ENCODE measurements at regions not wholly inside any gene's neighbourhood (a gene's known extent, or its start where the extent isn't known, plus 50 kb on each side); places are given as distances from the start of the nearest gene placed in this dataset.
"Not testable (repeated sequence)": the region's sequence is repeated elsewhere in the genome, so short reads cannot be mapped to it uniquely, and the experiment has no call there.

DNA sequence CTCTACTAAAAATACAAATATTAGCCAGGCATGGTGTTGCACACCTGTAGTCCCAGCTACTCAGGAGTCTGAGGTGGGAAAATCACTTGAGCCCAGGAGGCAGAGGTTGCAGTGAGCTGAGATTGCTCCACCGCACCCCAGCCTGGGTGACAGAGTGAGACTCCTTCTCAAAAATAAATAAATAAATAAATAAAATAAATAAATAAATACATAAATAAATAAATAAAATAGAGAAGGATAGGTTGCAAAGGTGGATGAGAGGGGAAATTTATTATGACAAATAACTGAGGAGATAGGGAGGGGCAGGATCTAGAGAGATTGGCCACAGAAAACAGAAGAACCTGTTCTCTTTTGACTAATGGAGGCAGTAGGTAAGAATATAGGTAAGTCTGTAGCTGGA lies 601.6 kb downstream of the LRRC70 start:
- DNase-seq: not testable (repeated sequence)

DNA sequence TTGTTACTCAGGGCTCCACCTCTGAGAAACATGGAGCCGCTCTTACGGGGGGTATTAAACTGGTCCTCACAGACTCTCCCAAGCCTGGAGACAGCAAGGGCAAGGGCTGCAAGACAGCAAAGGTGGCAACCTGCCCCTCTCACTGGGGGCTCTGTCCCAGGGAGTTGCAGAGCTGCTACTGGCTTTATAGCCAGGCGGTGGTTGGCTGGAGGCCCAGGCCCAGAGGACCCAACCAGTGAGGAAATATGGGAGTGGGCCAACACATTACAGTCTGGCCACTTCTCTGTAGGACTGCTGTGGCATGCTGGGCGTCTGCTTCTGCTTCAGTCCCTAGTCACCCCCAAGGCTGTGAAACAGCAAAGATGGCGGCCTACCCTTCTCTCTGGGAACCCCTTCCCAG lies 597.2 kb downstream of the LRRC70 start:
- DNase-seq: no peak

DNA sequence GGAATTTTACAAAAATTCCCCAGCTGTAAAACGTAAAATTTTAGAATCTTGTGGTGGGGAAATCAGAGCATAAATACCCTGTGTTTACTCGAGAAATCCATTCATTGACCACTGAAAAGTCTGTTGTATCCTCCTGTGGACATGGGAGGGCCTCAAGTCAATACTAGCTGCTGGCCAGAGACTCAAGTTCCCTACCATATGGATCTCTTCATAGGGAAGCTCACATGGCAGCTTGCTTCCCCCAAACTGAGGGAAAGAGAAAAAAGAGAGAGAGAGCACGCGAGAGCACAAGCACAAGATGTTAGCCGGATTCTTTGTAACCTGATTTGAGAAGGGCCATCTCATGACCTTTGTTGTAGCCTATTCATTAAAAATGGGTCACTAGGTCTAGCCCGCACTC lies 591.9 kb downstream of the LRRC70 start:
- no peak for DNase-seq

DNA sequence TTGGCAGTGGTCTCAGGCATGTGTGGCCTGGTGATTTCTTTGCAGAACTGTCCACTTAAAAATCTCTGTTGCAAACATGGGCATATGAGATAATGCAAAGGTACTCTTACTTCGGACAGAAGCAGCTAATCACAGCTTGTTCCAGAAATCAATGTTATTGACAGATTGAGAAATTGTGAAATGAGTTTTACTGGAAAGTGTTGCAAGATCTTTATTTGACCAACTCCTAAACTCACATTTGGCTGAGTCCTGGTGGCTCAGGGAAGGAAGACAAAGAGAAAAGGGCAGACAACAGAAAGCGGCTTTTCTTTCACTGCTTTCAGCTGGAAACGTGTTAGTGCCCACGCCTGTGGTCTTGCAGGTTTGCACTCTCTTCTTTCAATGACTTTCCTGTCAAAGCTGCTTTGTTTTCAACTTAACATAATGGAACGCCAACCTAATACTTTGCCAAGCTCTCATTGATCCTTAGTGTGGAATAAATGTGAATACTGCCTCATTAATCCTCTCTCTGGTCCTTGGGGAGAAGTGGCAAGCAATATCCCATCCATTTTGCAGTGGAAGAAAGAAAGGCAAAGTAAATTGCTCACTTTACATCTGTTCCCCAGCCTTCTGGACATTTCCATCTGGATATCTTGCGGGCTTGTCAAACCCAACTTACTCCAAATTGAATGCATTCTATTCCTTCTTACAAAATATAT lies 586.4 kb downstream of the LRRC70 start:
- DNase-seq: no peak

DNA sequence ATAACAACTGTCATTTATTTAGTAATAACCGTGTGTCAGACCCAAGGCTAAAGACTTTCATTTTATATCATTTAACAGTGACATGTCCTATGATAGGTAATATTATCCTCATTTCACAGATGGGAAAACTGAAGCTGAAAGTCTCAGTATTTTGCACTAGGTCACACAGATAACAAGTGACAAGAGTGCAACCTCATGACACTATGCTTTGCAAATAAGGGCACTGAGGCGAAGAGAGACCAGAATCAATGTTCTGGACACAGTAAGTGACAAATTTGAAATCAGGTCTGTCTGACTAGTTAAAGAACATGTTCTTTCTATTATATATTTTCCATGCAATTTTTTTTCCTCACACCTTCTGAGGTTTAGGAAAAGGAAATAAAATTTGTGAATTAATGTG lies 585.7 kb downstream of the LRRC70 start:
- no peak for DNase-seq

DNA sequence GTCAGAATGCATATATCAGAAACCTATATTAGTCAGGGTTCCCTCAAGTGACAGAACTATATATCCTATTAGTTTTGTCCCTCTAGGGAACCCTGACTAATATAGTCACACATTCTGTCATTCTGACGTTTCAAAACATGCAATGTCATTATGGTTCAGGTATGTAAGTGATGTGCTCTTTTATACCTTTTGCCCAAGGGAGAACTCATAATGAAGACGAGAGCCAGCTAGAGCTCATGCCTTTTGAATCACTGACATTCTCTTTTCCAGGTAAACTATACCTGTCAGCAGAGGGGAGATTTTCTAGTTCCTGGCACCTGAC lies 576.7 kb downstream of the LRRC70 start:
- no peak for DNase-seq

DNA sequence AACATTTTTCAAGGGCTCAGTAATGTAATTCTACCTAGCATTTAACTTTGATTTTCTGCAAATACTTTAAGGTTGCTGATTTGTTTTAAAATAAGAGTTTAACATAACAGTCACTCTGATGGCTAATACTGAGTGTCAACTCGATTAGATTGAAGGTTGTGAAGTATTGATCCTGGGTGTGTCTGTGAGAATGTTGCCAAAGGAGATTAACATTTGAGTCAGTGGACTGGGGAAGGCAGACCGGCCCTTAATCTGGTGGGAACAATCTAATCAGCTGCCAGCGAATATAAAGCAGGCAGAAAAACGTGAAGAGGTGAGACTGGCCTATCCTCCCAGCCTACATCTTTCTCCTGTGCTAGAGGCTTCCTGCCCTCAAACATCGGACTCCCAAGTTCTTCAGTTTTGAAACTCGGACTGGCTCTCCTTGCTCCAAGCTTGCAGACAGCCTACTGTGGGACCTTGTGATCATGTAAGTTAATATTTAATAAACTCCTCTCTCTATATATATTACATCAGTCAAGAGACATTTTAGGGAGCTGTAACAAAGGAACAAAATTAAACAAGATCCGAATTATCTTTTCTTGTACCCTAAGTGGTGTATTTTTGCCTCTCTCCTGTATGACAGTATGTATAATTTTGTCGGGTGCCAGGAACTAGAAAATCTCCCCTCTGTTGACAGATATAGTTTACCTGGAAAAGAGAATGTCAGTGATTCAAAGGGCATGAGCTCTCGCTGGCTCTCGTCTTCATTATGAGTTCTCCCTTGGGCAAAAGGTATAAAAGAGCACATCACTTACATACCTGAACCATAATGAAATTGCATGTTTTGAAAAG lies 576.1 kb downstream of the LRRC70 start:
- DNase-seq: no peak

DNA sequence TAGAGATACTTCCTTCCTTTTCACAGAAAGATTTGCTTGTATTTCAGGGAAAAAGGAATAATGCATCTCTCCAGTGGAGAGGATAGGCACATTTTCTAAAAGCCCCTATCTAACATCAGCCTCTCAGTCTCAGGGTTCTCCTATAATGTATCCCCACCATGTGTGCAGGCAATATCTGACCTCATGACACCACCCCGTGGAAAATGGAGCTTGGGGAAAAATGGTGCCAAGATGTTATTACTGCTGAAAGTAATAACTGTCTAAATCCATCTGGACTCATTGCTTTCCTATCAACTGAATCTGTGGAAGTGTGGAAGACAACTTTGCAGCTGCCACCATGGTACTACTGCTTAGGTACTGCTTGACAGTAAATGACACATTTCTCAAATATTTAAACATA lies 574.3 kb downstream of the LRRC70 start:
- DNase-seq: no peak

DNA sequence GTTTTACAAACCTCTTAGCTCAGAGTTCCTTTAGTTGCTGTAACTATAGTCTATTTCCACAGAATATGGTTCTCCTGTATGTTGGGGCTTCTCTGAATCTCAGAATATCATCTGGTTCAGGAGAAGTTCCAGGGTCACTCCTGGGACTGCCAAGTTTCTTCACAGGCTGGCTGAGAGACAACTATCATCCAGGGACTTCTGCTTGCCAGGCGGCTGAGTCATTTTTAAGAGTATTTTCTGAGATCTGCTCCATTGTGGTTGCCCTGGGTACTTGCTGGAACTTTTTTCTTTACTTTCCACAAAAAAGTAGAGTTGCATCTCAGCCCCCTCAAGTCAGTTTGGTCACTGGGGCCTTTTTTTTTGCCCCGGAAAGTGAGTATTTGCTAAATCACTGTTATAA lies 566.5 kb downstream of the LRRC70 start:
- no peak for DNase-seq

DNA sequence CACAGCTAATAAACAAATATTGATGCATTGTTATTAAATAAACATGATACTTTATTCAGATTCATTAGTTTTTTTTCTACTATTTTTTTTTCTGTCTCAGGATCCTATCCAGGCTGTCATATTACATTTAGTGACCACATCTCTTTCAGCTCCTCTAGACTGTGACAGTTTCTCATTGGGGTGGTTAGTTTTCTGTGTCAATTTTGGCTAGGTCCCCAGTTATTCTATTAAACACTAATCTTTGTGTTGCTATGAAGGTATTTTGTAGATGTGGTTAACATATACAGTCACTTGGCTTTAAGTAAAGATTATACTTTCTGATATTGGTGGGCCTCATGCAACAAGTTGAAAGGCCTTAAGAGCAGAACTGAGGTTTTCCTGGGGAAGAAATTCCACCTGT lies 563.0 kb downstream of the LRRC70 start:
- no peak for DNase-seq

DNA sequence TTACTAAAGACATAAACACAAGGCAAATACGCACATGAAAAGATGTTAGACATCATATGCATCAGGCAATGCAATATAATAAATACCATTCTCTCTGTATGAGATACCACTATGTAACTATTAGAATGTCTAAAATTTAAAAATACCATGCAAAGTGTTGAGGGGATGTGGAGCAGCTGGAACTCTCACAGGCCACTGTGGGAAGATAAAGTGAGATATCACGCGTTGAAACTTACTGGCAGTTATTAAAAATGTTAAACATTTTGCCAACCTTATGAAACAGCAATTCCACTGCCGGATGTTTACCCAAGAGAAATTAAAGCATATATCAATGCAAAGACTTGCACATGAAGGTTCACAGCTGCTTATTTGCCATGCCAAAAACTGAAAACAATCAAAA lies 556.7 kb downstream of the LRRC70 start:
- DNase-seq: no peak

DNA sequence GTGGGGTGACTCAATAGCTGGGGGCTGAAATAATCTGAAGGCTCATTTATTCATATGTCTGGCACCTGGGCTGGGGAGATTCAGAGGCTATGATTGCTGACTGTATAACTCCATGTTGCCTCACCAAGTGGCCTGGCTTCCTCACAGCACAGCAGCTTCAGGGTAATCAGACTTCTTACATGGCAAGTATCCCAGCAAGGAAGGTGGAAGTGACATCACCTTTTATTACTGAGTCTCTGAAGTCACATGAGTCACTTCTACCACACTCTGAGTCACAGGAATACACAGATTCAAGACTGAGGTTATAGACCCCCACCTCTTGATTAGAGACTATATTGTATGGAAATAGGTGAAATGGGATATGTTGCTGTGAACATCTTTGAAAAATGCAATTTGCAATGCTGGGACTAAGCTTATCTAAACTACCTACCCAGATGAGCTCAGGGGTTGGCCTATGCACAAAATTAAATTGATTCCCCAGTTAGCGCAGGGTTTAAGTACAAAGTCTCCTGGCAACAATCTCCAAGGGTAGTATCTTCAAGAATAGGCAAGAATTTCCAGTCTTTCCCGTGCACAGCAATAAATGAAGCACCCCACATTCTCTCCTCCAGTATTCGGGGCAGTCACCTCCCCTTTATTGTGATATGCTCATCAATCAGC lies 553.1 kb downstream of the LRRC70 start:
- no peak for DNase-seq

DNA sequence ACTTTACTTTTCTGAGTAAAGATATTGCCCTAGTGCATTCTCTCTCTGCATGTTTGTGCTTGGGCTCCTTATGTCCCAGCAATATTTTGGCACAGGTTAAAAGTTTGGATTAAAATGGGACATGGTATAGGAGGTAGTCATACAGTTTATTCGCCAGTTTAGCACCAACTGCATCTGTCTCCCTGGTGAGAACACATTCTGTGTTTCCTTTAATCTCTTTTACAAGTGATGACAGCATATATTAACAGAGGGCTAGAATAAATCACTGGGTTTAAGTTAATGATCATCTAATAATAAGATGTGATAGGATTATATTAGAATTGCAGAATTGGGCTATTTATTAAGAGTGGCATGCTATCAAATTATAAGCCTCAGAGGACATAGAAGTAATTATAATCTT lies 550.1 kb downstream of the LRRC70 start:
- DNase-seq: no peak

DNA sequence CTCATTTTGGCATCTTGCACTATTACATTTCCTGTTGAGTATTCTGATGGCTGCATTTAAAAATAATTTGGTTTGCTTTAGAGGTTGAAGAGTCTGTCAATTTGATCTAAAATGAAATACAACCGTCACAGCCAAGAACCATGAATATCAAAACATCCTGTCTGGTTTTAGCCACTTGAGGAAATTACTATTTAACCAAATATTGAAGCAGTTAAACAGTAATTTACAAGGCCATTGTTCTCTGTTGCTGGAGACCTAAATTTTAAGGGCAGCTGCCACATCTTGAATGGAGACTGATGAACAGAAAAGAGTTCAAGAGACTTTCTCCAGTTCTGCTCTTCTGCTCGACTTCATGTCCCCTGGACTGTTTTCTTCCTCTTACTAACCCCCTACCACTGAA lies 549.4 kb downstream of the LRRC70 start:
- DNase-seq: no peak

DNA sequence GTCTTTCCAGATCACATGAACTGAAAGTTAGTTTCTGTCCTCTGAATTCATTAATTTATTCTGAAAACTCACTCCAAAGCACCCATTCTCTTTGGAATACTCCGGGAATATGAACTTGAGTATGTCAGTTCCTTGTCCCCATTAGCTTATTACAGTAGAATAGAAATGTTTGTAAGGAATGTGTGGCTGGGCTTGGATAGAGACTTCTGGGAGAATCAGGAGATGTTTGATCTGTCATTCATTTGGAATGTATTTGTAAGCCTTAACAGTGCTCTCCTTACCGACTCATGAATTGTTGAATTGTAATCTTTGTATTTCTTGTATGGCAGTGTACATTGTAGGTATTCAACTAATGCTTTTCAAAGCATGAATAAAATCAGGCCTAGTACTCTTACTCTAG lies 548.4 kb downstream of the LRRC70 start:
- no peak for DNase-seq

DNA sequence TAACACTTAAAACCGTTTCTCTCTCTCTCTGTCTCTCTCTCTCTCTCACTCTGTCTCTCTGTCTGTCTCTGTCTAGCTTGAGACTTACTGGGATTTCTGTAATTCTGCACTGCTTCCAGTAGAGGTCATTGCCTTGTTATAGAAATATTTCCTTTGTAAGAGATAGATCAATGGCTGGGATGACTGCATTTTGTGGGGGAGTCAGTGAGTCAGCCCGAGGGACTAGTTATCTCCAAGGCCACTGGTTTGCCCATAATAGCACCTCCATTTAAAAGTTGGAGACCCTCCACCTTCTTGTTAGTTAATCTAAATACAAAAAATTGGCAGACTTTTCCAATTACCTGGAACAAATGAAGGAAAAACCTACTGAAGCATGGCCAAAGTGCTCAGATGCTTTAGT lies 547.2 kb downstream of the LRRC70 start:
- DNase-seq: peak in 1 of 2 experiments; percentile 3

DNA sequence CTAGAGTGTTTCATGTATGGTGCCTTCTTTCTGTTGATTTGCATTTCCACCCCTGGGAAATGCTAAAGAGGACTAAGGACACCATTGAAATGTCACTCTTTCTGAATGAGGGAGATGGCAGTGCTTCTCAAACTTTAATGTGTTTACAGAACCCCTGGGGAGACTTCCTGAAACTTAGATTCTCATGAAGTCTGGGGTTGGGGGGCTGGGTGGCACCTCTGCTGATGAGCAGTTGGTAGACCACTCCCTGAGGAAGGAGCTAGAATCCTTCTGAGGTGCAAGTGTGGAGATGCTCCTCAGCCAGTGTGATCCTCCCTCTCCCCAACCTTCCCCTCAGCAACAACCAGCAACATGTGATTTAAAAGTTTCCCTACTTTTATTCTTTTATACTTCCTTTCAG lies 546.8 kb downstream of the LRRC70 start:
- DNase-seq: no peak

DNA sequence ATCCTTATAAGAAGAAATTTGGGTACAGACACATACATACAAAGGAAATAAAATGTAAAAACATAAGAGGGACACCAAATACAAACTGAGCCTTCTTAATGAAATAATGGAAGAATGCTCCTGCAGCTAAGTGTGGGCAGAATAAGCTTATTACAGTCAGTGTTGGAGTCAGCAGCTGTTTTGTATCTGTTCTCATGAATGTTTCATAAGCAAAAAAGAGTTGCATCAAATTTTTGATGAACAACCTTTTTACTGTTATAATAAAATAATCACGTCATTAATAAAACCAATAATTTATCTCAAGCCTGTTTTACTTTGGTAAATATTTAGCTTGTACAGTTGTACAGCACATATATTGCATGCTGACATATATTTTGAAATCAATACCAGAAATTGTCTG lies 545.6 kb downstream of the LRRC70 start:
- DNase-seq: no peak

DNA sequence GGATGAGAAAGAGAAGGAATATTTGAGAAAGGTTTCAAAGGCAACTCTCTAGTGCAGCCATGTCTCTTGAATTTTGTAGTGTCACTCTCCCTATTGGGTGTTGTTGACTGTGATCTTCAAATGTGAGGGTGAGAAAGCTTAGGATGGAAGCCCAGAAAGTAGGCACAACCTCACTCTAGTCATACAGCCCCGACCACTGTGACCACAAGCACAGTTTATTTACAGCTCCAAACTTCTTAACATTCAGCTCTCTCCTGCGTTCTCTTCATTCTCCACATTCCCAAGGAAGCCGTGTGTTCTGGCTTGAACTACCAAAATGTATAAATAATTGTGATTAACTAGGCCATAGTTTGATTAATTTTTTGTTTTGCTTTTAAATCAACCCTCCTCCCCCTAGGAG lies 542.9 kb downstream of the LRRC70 start:
- no peak for DNase-seq

DNA sequence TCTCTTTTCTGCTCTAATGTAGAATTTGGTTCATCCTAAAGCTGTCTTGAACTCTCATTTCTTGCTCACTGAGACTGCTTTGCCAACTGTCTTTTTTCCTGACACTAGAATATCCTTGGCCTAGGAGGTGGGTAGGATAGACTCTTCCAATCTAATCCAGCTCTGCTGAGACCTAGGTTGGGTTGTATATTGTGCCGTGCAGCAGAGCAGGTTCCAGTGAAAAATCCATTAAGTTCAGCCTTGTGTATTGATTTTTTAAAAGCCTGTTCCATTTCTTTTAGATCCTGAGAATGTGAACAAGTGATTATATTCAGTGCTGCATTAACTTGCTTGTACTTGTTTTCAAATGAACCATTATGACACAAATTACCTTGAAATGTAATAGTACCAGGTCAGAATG lies 539.6 kb downstream of the LRRC70 start:
- DNase-seq: no peak

DNA sequence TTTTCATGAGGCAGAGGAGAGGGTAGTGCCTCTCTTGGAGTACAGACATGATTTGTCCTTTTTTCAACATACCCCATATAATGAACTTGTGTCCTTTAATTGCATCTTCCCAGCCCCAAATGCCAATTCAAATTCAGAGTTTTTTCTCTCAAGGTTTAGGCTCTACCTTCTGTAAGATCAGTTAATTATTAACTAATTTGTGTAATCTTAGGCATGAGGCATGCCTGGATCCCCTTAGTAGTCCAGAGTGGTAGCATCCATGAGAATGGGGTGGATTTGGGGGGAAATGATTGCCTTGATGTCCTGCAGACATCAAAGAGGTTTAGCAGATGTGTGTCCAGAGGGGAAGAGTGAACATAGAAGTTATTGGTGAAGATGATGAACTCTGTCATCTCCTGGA lies 533.3 kb downstream of the LRRC70 start:
- no peak for DNase-seq

DNA sequence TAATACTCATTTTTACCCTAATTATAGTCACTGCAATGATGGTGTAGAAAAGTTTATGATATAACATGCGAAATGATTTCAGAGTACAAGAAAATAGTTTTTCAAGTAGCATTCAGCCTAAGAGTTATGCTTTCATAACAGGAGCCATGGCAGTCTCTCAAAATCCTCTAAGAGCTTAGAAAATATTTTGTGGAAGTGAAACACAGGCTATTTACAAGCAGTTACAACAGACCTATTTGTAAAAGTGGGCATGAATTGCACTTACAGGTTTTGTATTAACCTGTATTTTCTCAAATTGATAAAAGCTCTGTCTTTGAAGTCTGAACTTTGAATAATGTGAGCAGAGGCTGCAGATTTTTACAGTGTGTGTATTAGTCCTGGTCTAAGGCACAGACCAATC lies 523.3 kb downstream of the LRRC70 start:
- DNase-seq: no peak

DNA sequence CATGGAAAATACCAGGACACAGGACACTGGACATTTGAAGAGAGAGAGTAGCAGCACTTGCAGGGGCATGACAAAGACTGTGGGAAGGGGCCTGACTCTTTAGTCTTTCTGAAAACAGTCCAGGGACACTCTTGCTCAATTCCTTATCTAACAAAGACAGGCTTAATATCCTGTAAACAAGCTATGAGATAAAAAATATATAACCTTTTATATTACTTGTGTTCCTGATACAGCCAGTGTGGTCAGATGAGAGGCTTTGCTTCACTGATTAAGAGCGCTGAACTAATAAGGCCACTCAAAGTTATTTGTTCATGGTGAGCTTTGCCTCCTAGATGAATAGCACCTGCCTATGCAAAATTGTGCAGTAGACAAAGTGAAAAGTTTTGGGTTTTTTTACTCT lies 518.7 kb downstream of the LRRC70 start:
- DNase-seq: no peak

DNA sequence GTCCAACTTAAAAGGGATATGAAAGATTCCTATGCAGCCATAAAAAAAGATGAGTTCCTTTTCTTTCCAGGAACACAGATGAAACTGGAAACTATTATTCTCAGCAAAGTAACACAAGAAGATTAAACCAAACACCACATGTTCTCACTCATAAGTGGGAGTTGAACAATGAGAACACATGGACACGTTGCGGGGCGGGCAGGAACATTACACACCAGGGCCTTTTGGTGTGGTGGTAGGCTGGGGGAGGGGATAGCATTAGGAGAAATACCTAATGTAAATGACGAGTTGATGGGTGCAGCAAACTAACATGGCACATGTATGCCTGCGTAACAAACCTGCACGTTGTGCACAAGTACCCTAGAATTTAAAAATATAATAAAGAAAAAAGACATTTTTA lies 516.1 kb downstream of the LRRC70 start:
- no peak for DNase-seq

Measured in NCI-H526 (cell line).